Left ventricle myocardium inferior (tissue), 1 donor: ENCODE measurements at regions not wholly inside any gene's neighbourhood (a gene's known extent, or its start where the extent isn't known, plus 50 kb on each side); places are given as distances from the start of the nearest gene placed in this dataset.

ENCODE experiments used
- DNase-seq: peaks from one replicate; pipeline ENCODE4 v3.0.0-alpha.2; 2020
- H3K27ac ChIP-seq: fragments of 200-600 bp; replicated peaks from 2 replicates; pipeline ENCODE4 v1.8.0; 2021
- H3K27me3 ChIP-seq: fragments of 200-600 bp; 2 replicates; pipeline ENCODE4 v1.8.0; 2021; ENCODE audit warnings: low read depth
- H3K36me3 ChIP-seq: fragments of 200-600 bp; 2 replicates; pipeline ENCODE4 v1.8.0; 2021
- H3K4me1 ChIP-seq: fragments of 200-600 bp; 2 replicates; pipeline ENCODE4 v1.8.0; 2021
- H3K4me3 ChIP-seq: fragments of 200-600 bp; 2 replicates; pipeline ENCODE4 v1.8.0; 2021; ENCODE audit warnings: mild to moderate bottlenecking, moderate library complexity
- H3K9me3 ChIP-seq: fragments of 200-600 bp; replicated peaks from 2 replicates; pipeline ENCODE4 v1.8.0; 2021
- intact Hi-C: fragments of 100-400 bp; cut with micrococcal nuclease; formaldehyde crosslinking; loops from one replicate; pipeline ENCODE4 v1.11.0; 2022
- TF ChIP-seq, protein P1 (sequence below): fragments of 200-600 bp; IDR thresholded peaks from 2 replicates; pipeline ENCODE4 v1.8.0; 2021; ENCODE audit warnings: antibody characterized with exemption, mild to moderate bottlenecking, borderline replicate concordance
- donor health status: DM: no; HTN: yes; CAD: no; lungs with severe emphysema.

DNA sequence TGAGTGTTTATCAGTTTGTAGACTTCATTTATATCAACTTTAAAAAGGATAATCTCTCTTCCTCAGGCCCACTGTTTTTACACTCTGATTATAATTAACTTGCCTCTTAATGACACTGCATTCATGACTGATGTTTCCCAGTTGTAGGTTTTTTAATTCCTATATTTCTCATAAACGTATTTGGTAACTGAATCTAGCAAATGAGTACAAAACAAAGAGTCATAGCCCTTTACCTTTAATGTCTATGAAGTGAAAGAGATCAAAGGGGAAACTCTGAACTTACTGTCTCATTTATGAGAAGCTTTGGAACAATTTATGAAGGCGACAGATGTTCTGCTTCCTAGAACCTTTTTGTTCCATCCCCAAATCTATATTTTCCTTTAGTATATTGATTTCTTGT lies 56.6 kb upstream of the ABCA1 start:
- no peak for DNase-seq
- no peak overlapping the region for H3K27ac ChIP-seq
- no peaks in the 10 kb centered on the region for H3K27me3 ChIP-seq
- H3K9me3 ChIP-seq = no peaks in the 10 kb centered on the region
- H3K36me3 ChIP-seq = no peaks in the 10 kb centered on the region
- no peak overlapping the region for H3K4me3 ChIP-seq
- H3K4me1 ChIP-seq = peaks cover 13% of the 10 kb centered on the region
- TF ChIP-seq, protein P1, sequence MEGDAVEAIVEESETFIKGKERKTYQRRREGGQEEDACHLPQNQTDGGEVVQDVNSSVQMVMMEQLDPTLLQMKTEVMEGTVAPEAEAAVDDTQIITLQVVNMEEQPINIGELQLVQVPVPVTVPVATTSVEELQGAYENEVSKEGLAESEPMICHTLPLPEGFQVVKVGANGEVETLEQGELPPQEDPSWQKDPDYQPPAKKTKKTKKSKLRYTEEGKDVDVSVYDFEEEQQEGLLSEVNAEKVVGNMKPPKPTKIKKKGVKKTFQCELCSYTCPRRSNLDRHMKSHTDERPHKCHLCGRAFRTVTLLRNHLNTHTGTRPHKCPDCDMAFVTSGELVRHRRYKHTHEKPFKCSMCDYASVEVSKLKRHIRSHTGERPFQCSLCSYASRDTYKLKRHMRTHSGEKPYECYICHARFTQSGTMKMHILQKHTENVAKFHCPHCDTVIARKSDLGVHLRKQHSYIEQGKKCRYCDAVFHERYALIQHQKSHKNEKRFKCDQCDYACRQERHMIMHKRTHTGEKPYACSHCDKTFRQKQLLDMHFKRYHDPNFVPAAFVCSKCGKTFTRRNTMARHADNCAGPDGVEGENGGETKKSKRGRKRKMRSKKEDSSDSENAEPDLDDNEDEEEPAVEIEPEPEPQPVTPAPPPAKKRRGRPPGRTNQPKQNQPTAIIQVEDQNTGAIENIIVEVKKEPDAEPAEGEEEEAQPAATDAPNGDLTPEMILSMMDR = no peak
- intact Hi-C loops = no loop called here

DNA sequence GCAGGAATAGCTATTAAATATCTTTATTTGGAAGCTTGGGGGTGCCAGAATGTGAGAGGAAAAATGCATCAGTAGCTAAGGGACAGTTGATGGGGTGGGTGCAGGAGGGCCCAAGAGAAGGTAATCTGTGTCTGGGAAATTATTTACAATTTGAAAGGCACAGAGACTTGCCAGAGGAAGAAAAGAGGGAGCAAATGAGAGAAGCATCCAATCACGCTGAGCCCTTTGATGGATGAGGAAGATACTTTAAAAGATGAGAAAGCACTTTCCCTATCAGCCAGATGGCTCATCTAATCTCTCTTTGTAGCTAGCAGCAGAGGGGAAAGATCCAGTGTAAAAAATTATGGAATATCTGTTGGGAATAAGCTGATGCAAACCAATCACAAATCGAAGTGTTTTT lies 57.0 kb upstream of the ABCA1 start:
- no peaks in the 10 kb centered on the region for H3K9me3 ChIP-seq
- TF ChIP-seq, protein P1 = no peak
- H3K4me1 ChIP-seq = peaks cover 17% of the 10 kb centered on the region
- no peak for DNase-seq
- H3K36me3 ChIP-seq = no peaks in the 10 kb centered on the region
- H3K4me3 ChIP-seq = no peak overlapping the region
- intact Hi-C loops = no loop called here
- H3K27me3 ChIP-seq = no peaks in the 10 kb centered on the region
- no peak overlapping the region for H3K27ac ChIP-seq

DNA sequence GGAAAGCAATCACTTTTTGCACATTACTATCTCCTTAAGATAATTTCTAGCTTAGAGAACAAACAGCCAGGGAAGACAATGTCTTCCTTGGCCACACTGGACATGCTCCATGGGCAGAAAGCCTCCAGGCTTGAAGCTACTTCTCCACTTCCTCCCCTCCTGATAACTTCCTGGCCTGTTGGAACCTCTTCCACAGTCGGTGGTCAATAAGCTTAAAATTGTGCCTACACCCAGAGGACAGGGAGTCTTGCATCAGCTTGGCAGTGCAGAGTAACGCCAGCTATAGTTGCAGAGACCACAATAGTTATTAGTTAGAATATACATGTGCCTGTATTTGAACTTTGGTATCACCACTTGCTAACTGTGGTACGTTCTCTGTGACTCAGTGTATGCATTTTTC lies 58.1 kb upstream of the ABCA1 start:
- TF ChIP-seq, protein P1 = no peak
- Histone ChIP-seq H3K4me3 (no peak overlapping the region), H3K27me3 (no peaks in the 10 kb centered on the region), H3K9me3 (no peaks in the 10 kb centered on the region), H3K4me1 (peaks cover 28% of the 10 kb centered on the region), H3K36me3 (no peaks in the 10 kb centered on the region), H3K27ac (no peak overlapping the region)
- no peak for DNase-seq
- intact Hi-C loops = no loop called here

DNA sequence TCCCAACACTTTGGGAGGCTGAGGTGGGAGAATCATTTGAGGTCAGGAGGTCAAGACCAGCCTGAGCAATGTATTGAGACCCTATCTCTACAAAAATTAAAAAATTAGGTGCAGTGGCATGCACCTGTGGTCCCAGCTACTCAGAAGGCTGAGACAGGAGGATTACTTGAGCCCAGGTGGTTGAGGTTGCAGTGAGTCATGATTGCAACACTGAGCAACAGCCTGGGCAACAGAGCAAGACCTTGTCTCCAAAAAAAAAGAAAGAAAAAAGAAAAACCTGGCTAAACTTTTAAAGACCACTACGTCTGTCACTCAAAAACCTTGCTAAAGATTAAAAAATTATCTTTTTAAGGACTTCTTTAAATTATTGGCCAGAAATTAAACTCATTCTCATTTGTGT lies 59.8 kb upstream of the ABCA1 start:
- DNase-seq = no peak
- TF ChIP-seq, protein P1 = no peak
- Histone ChIP-seq H3K27ac (no peak overlapping the region), H3K27me3 (no peaks in the 10 kb centered on the region), H3K36me3 (no peaks in the 10 kb centered on the region), H3K4me3 (no peak overlapping the region), H3K4me1 (peaks cover 38% of the 10 kb centered on the region), H3K9me3 (no peaks in the 10 kb centered on the region)
- intact Hi-C loops = no loop called here

DNA sequence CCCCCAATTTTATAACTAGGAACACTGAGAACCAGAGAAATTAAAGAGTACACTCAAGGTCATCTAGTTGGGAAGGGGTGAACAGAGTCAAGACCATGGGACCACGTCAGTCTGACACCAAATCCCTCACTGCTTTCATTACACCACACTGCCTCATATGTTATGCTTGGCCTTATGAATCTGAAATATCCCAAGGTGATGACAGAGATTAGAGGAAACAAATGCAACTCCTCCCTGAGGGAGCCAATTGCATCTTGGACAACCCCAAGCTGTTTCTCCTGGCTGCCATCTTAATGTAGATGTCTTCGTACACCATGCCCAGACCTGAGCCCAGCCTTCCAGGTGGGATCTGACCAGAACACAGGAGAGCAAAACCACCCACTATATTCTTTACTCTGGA lies 60.6 kb upstream of the ABCA1 start:
- Histone ChIP-seq H3K36me3 (no peaks in the 10 kb centered on the region), H3K27ac (no peak overlapping the region), H3K4me1 (peaks cover 40% of the 10 kb centered on the region), H3K4me3 (no peak overlapping the region), H3K9me3 (no peaks in the 10 kb centered on the region), H3K27me3 (no peaks in the 10 kb centered on the region)
- TF ChIP-seq, protein P1 = no peak
- intact Hi-C loops = no loop called here
- DNase-seq = no peak
